Naive thymus-derived CD8-positive, alpha-beta T cell (primary cell): ENCODE measurements at regions not wholly inside any gene's neighbourhood (a gene's known extent, or its start where the extent isn't known, plus 50 kb on each side); places are given as distances from the start of the nearest gene placed in this dataset.
A peak's percentile ranks its signal among the peaks of the same experiment; 100 is the strongest.
"Not testable (repeated sequence)": the region's sequence is repeated elsewhere in the genome, so short reads cannot be mapped to it uniquely, and the experiment has no call there.

Experiments
- ATAC-seq, 2 donors: fragments of 150-1000 bp; cut with Tn5 transposase in 1 of 2; sonication (Bioruptor Pico), chemical (Tn5 transposase) in 1 of 2; 1 replicate in 1 of 2; 2 replicates in 1 of 2; pipeline ENCODE4 v1.10.0; 2021; ENCODE audit warnings: mild to moderate bottlenecking in 2 of 2, moderate library complexity in 2 of 2
- POLR2A ChIA-PET: fragments of 350-600 bp; sonication (Branson Sonifier 250); formaldehyde crosslinking; loops from one replicate; lab custom pipeline; 2021; ENCODE audit warnings: antibody characterized with exemption; lab: Charles Lee
- DNase-seq, 10 donors: peaks; one replicate each; pipeline versions ENCODE4 v3.0.0 to v3.0.0-alpha.2; 2020 to 2022
- H3K27ac Mint-ChIP-seq, 10 donors: one replicate each; pipeline ENCODE4 v1.8.0; 2020 to 2022; ENCODE audit warnings: mild to moderate bottlenecking in 10 of 10, mixed read lengths in 10 of 10, moderate library complexity in 4 of 10, inconsistent platforms in 1 of 10
- H3K27me3 Mint-ChIP-seq, 5 donors: one replicate each; pipeline ENCODE4 v1.8.0; 2021 to 2022; ENCODE audit warnings: mixed read lengths in 5 of 5
- H3K36me3 Mint-ChIP-seq, 3 donors: one replicate each; pipeline ENCODE4 v1.8.0; 2020 to 2022; ENCODE audit warnings: mixed read lengths in 3 of 3, mild to moderate bottlenecking in 2 of 3, inconsistent platforms in 1 of 3
- H3K4me1 Mint-ChIP-seq, 4 donors: one replicate each; pipeline ENCODE4 v1.8.0; 2021 to 2022; ENCODE audit warnings: mixed read lengths in 4 of 4
- H3K4me3 Mint-ChIP-seq, 10 donors: one replicate each; pipeline ENCODE4 v1.8.0; 2020 to 2022; ENCODE audit warnings: mild to moderate bottlenecking in 10 of 10, mixed read lengths in 10 of 10, moderate library complexity in 6 of 10, inconsistent platforms in 1 of 10
- H3K9me3 Mint-ChIP-seq, 9 donors: one replicate each; pipeline ENCODE4 v1.8.0; 2020 to 2022; ENCODE audit warnings: mixed read lengths in 9 of 9, mild to moderate bottlenecking in 3 of 9, inconsistent platforms in 1 of 9, moderate library complexity in 1 of 9

GRCh38 chr14:18295844-18296243 lies 305.1 kb upstream of the OR11H12 start:
- H3K36me3 Mint-ChIP-seq, ATAC-seq, POLR2A ChIA-PET, H3K27ac Mint-ChIP-seq, H3K9me3 Mint-ChIP-seq, H3K4me3 Mint-ChIP-seq, H3K27me3 Mint-ChIP-seq, H3K4me1 Mint-ChIP-seq: not testable (repeated sequence)
- DNase-seq, result peak in 1 of 10 donors; percentile 51

GRCh38 chr14:18332366-18333035 lies 268.4 kb upstream of the OR11H12 start:
- DNase-seq, H3K4me3 Mint-ChIP-seq, H3K36me3 Mint-ChIP-seq, H3K4me1 Mint-ChIP-seq, H3K27me3 Mint-ChIP-seq, POLR2A ChIA-PET, ATAC-seq, H3K27ac Mint-ChIP-seq, H3K9me3 Mint-ChIP-seq: not testable (repeated sequence)

GRCh38 chr14:18333316-18333715 lies 267.6 kb upstream of the OR11H12 start:
- H3K27me3 Mint-ChIP-seq, H3K27ac Mint-ChIP-seq, H3K36me3 Mint-ChIP-seq, ATAC-seq, H3K4me1 Mint-ChIP-seq, H3K4me3 Mint-ChIP-seq, H3K9me3 Mint-ChIP-seq, POLR2A ChIA-PET: not testable (repeated sequence)
- peak in 1 of 10 donors; percentile 2 for DNase-seq

- H3K27ac Mint-ChIP-seq, H3K4me1 Mint-ChIP-seq, H3K36me3 Mint-ChIP-seq, H3K27me3 Mint-ChIP-seq, POLR2A ChIA-PET, ATAC-seq, H3K4me3 Mint-ChIP-seq, H3K9me3 Mint-ChIP-seq: not testable (repeated sequence)
- DNase-seq, result peak in 3 of 10 donors; percentile 3 to 40 (median 16)
Observed at GRCh38 chr14:18333799-18334198, 267.1 kb upstream of the OR11H12 start.
